BJ (cell line): ENCODE measurements at regions not wholly inside any gene's neighbourhood (a gene's known extent, or its start where the extent isn't known, plus 50 kb on each side); places are given as distances from the start of the nearest gene placed in this dataset.

Experiments
- CTCF ChIA-PET: fragments of 350-600 bp; formaldehyde crosslinking; extraction: SDS; loops from one replicate; lab custom pipeline; 2021; ENCODE audit warnings: antibody characterized with exemption, inconsistent platforms; lab: Yijun Ruan, JAX
- POLR2A ChIA-PET: fragments of 300-600 bp; sonication (Branson Sonifier 250); formaldehyde crosslinking; extraction: SDS; loops from one replicate; lab custom pipeline; 2021; ENCODE audit warnings: antibody characterized with exemption; lab: Charles Lee
- DNase-seq: peaks from one replicate; pipeline ENCODE4 v3.0.0-alpha.2; 2011; ENCODE audit warnings: low read depth
- H3K27me3 ChIP-seq: 2 replicates; pipeline ENCODE4 v1.6.0; 2011; ENCODE audit warnings: low read length; ENCODE audit not compliant: control insufficient read depth, insufficient read depth
- H3K36me3 ChIP-seq: 2 replicates; pipeline ENCODE4 v1.5.1; 2011; ENCODE audit warnings: low read length; ENCODE audit not compliant: control insufficient read depth, insufficient read depth
- H3K4me3 ChIP-seq: 2 replicates; pipeline ENCODE4 v1.5.1; 2011; ENCODE audit warnings: low read depth, mild to moderate bottlenecking, control low read depth, low read length
- CTCF ChIP-seq: IDR thresholded peaks from 2 replicates; pipeline ENCODE4 v1.5.1; 2011; ENCODE audit warnings: low read depth, mild to moderate bottlenecking, control low read depth, inconsistent platforms, low read length, moderate library complexity; ENCODE audit not compliant: insufficient read depth

DNA sequence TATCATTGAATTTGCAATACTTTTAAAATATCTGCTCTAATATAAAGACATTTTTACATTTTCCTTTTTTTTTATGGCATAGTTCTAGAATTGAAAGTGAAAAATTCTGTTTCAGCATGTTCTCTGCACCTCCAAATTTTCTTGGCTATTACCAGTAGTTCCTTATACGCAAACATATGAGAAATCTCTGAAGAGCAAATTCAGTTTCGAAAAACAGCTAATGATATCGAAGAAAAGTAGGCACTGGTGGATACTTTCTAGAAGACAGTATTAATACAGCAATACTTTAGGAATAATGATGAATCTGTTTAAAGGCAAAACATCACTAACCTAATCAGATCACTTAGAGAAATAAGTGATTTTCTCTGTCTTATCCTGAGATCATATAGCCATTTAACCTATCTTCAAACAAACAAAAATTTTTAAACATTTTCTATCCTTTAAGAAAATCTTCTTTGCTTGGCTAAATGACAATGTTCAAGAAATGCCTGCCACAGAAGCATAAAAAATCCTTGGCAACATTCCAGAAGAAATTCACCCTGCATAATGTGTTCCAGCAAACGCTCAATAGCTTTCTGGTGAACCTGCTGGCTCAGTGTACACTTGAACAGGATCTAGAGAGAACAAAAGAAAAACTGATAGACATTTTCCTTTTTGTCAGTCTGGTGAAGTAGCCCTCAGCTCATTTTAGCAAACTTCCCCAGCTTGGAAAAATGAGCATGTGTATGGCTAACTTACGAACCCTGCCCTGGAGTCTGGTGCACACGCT, 51.2 kb upstream of the KLF3 start:
- no peaks in the 10 kb centered on the region for H3K36me3 ChIP-seq
- POLR2A ChIA-PET = no interaction called here
- H3K4me3 ChIP-seq = no peak overlapping the region
- TF ChIP-seq CTCF = no peak
- CTCF ChIA-PET = no interaction called here
- no peak for DNase-seq
- no peaks in the 10 kb centered on the region for H3K27me3 ChIP-seq
